Epidermal melanocyte (primary cell): ENCODE measurements at regions not wholly inside any gene's neighbourhood (a gene's known extent, or its start where the extent isn't known, plus 50 kb on each side); places are given as distances from the start of the nearest gene placed in this dataset.
"Not testable (repeated sequence)": the region's sequence is repeated elsewhere in the genome, so short reads cannot be mapped to it uniquely, and the experiment has no call there.

Experiments used
- DNase-seq: peaks from one replicate; pipeline ENCODE4 v3.0.0; 2011; ENCODE audit warnings: low spot score; ENCODE audit not compliant: insufficient read length

- no peak for DNase-seq
Observed at GRCh38 chr1:220942278-220942677, 63.0 kb downstream of the HLX start.

- DNase-seq, result not testable (repeated sequence)
Observed at GRCh38 chr1:220942914-220943313, 63.7 kb downstream of the HLX start.

GRCh38 chr1:220943319-220943996 lies 64.2 kb downstream of the HLX start:
- no peak for DNase-seq

- DNase-seq, result no peak
Observed at GRCh38 chr1:220950576-220950975, 71.3 kb downstream of the HLX start.

GRCh38 chr1:220952961-220953643 lies 73.9 kb downstream of the HLX start:
- no peak for DNase-seq

- no peak for DNase-seq
Observed at GRCh38 chr1:220954321-220955075, 75.3 kb downstream of the HLX start.

GRCh38 chr1:220955116-220955515 lies 75.9 kb downstream of the HLX start:
- DNase-seq, result no peak

- no peak for DNase-seq
Observed at GRCh38 chr1:220956501-220957232, 77.4 kb downstream of the HLX start.

GRCh38 chr1:220957233-220957605 lies 78.0 kb downstream of the HLX start:
- DNase-seq, result no peak

GRCh38 chr1:220958234-220958633 lies 79.0 kb downstream of the HLX start:
- no peak for DNase-seq

- no peak for DNase-seq
Observed at GRCh38 chr1:220962031-220962751, 82.9 kb downstream of the HLX start.

GRCh38 chr1:220966041-220966440 lies 86.8 kb downstream of the HLX start:
- no peak for DNase-seq

- no peak for DNase-seq
Observed at GRCh38 chr1:220966473-220966872, 87.2 kb downstream of the HLX start.

- DNase-seq, result no peak
Observed at GRCh38 chr1:220966881-220967611, 87.8 kb downstream of the HLX start.

GRCh38 chr1:220967911-220968310 lies 88.7 kb downstream of the HLX start:
- DNase-seq, result no peak

- not testable (repeated sequence) for DNase-seq
Observed at GRCh38 chr1:220969281-220969680, 90.0 kb downstream of the HLX start.

- no peak for DNase-seq
Observed at GRCh38 chr1:220970311-220970710, 91.1 kb downstream of the HLX start.

GRCh38 chr1:220971221-220971620 lies 92.0 kb downstream of the HLX start:
- no peak for DNase-seq

GRCh38 chr1:220974431-220974830 lies 95.2 kb downstream of the HLX start:
- DNase-seq, result no peak

GRCh38 chr1:220976390-220976789 lies 97.1 kb downstream of the HLX start:
- no peak for DNase-seq
